Activated naive CD8-positive, alpha-beta T cell treated with anti-CD3 and anti-CD28 coated beads, Interleukin-2, amount 50 U/mL, for 24 hours (primary cell): ENCODE measurements at regions not wholly inside any gene's neighbourhood (a gene's known extent, or its start where the extent isn't known, plus 50 kb on each side); places are given as distances from the start of the nearest gene placed in this dataset.

Experiments used
- ATAC-seq: fragments of 150-1000 bp; cut with Tn5 transposase; one replicate; pipeline ENCODE4 v1.10.0; 2021
- DNase-seq: peaks from one replicate; pipeline ENCODE4 v3.0.0; 2021
- H3K27ac Mint-ChIP-seq: one replicate; pipeline ENCODE4 v1.8.0; 2021; ENCODE audit warnings: mild to moderate bottlenecking, mixed read lengths
- H3K27me3 Mint-ChIP-seq: one replicate; pipeline ENCODE4 v1.8.0; 2021; ENCODE audit warnings: mixed read lengths
- H3K36me3 Mint-ChIP-seq: one replicate; pipeline ENCODE4 v1.8.0; 2021; ENCODE audit warnings: low read depth, mixed read lengths
- H3K4me1 Mint-ChIP-seq: one replicate; pipeline ENCODE4 v1.8.0; 2021; ENCODE audit warnings: mixed read lengths
- H3K4me3 Mint-ChIP-seq: one replicate; pipeline ENCODE4 v1.8.0; 2021; ENCODE audit warnings: mild to moderate bottlenecking, moderate library complexity, mixed read lengths
- H3K9me3 Mint-ChIP-seq: one replicate; pipeline ENCODE4 v1.8.0; 2021; ENCODE audit warnings: mixed read lengths

DNA sequence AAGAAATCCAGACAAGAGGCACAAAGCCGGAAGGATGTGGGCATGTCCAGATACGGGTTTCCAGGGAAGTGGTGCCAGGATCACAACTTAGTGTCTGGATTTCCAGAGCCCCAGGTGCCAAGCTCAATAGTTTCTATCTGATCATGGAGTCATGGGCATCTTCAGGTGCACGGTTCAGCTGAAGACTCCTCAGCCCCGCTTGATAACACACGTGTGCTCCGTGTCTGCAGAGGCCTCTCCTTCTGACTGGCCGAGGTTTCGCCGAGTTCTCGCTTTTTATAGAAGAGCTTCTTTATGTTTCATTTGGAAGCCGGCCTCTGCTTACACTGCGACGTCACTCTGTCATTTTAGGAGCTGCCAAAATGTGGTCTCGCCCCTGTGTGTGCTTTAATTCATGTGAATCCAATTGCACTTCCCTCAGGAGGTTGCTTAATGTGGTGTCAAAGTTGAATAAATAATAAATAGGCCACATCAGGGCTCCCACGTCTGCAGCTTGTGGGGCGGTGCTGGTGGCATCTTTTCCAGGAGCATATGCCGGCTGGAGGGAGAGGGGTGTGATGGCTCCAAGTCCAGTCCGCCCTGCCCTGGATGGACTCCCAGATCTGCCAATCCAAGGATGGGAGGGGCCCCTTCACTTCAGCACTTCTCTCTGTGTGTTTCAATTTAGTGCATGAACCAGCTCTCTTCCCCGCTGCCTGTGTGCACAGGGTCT, 1410.8 kb downstream of the TBC1D22A start:
- no peaks in the 10 kb centered on the region for H3K4me1 Mint-ChIP-seq
- H3K27me3 Mint-ChIP-seq = peaks cover 12% of the 10 kb centered on the region
- H3K9me3 Mint-ChIP-seq = no peaks in the 10 kb centered on the region
- H3K27ac Mint-ChIP-seq = no peak overlapping the region
- no peak for DNase-seq
- no peak overlapping the region for H3K4me3 Mint-ChIP-seq
- H3K36me3 Mint-ChIP-seq = no peaks in the 10 kb centered on the region
- no peak for ATAC-seq

DNA sequence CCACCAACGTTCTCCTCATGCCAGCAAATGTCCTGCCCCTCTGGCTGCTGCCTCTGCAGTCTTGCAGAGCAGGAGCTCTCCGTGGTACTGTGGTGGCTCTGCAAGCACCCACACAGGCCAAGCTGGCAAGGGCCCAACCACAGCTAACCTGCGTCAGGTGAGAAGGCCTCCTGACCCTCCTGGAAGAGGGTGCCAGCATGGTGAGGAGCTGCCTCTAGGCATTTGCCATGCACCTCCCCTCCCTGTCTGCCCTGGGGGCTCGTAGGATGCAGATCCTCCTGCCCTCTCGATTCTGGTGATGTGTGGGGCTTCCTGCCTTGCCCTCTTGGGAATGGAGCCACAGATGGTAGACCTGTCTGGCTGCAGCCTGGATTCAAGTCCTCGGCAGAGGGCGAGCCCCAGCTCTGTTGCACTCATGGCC, 1408.8 kb downstream of the TBC1D22A start:
- peaks cover 12% of the 10 kb centered on the region for H3K27me3 Mint-ChIP-seq
- H3K4me1 Mint-ChIP-seq = no peaks in the 10 kb centered on the region
- DNase-seq (no peak), ATAC-seq (no peak)
- H3K4me3 Mint-ChIP-seq = no peak overlapping the region
- H3K36me3 Mint-ChIP-seq = no peaks in the 10 kb centered on the region
- no peak overlapping the region for H3K27ac Mint-ChIP-seq
- H3K9me3 Mint-ChIP-seq = no peaks in the 10 kb centered on the region

DNA sequence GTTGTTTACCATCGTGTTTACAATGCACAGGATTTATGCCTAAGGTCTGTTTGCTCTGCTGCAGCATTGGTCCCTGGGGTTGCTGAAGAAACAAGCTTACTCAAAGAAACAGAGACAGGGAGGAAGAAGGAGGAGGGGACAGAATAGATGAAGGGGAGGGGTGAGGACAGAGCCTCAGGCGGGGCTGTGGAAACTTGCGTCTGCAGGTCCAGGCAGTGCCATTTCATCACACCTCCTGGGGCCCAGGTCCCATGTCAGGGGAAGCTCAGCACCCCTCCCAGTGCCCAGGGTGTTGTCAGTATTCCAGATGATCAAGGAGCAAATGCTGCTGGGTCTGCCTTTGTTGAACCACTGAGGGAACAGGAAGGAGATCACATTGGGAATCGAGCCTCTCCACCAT, 1406.8 kb downstream of the TBC1D22A start:
- Mint-ChIP-seq H3K9me3 (no peaks in the 10 kb centered on the region), H3K27me3 (peaks cover 9% of the 10 kb centered on the region), H3K36me3 (no peaks in the 10 kb centered on the region), H3K4me3 (no peak overlapping the region), H3K27ac (no peak overlapping the region), H3K4me1 (no peaks in the 10 kb centered on the region)
- ATAC-seq (no peak), DNase-seq (no peak)

DNA sequence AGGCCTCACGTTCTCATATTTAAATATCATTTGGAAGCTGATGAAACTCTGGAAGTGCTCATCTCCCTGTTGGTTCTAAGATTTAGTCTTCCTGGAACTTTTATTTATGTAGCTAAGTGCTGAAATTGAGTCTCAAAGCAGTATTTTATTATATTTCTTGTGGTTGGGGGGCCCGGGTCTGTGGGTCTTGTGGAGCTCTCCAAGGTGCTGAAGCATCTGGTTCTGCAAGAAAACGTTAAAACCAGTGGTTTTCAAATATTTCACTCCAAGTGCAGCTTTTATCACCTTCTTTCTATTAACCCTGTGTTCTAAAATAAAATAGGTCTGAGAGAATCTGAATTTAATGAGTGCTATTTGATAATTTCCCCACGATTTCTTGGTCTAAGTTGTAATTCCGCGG, 1404.8 kb downstream of the TBC1D22A start:
- Mint-ChIP-seq H3K36me3 (no peaks in the 10 kb centered on the region), H3K27me3 (peaks cover 7% of the 10 kb centered on the region), H3K4me3 (no peak overlapping the region), H3K9me3 (no peaks in the 10 kb centered on the region), H3K4me1 (no peaks in the 10 kb centered on the region), H3K27ac (no peak overlapping the region)
- ATAC-seq (no peak), DNase-seq (no peak)

DNA sequence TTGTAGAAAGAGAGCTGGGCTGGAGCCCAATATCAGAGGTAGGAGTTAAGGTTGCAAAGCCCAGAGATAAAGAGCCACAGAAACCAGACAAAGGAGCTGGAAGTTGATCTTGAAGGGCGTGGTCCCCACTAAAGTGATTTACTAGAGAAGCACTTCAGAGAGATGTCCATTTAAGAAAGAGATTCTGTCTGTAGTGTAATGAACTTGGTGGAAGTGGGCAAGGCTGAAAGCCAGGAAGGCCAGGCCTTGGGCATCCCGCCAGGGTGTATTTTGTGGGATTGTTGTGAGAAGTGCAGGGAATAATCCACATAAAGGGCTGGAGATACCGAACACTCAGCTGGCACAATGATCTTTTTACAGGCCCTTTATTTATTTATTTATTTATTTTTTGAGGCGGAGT, 1398.8 kb downstream of the TBC1D22A start:
- Mint-ChIP-seq H3K27me3 (no peaks in the 10 kb centered on the region), H3K9me3 (no peaks in the 10 kb centered on the region), H3K27ac (no peak overlapping the region), H3K4me1 (no peaks in the 10 kb centered on the region), H3K36me3 (no peaks in the 10 kb centered on the region), H3K4me3 (no peak overlapping the region)
- no peak for ATAC-seq
- DNase-seq = no peak

DNA sequence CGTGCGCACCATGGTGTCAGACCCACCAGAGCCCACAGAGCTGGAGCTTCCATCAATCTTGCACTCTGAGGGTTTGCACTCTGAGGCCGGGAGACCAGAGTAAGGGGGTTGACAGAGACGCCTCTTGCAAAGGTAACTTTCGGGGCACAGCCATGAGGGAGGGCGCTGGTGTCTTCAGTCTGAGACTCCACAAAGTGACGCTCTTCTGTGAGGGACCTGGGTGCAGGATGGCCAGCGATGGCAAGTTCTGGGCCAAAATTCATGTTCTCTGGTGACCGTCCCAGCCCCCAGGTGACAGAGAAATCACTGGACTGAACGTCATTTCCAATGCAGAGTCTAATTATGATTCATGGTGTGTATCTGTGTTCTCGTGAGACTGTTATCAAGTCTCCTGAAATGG, 1395.2 kb downstream of the TBC1D22A start:
- H3K27ac Mint-ChIP-seq = no peak overlapping the region
- H3K36me3 Mint-ChIP-seq = no peaks in the 10 kb centered on the region
- no peaks in the 10 kb centered on the region for H3K9me3 Mint-ChIP-seq
- H3K27me3 Mint-ChIP-seq = no peaks in the 10 kb centered on the region
- H3K4me1 Mint-ChIP-seq = no peaks in the 10 kb centered on the region
- no peak overlapping the region for H3K4me3 Mint-ChIP-seq
- DNase-seq (no peak), ATAC-seq (no peak)

DNA sequence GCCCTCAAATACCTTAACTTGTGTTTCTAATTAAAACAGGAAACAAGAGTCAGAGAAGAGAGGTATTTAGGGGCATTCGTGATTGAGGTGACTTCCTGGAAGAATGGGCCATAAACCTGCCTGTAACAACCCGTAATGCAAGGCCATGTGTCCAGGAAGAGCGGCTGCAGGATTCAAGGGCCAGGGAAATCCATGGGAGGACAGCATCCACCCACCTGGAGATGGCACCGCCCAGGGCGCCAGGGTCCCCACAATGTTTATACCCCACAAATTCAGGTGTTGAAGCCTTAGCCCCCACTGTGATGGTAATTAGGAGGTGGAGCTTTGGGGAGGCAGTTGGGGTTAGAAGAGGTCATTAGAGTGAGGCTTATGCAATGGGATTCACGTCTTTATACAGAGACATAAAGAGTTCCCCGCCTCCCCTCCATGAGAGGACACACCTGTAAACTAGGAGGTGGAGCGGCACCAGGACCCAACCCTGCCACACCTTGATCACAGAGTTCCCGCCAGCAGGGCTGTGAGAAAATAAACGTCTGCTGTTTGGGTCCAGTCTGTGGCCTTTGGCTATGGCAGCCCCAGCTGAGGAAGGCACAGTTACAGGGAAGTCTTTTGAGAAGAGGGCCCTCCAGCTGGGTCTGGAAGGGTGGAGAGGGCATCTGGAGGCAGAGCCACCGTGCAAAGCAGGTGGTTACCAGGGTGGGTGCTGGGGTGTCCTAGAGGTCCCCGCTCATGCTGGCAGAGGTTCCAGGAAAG, 1394.3 kb downstream of the TBC1D22A start:
- ATAC-seq (no peak), DNase-seq (no peak)
- H3K36me3 Mint-ChIP-seq = no peaks in the 10 kb centered on the region
- H3K27ac Mint-ChIP-seq = no peak overlapping the region
- no peaks in the 10 kb centered on the region for H3K4me1 Mint-ChIP-seq
- H3K4me3 Mint-ChIP-seq = no peak overlapping the region
- H3K9me3 Mint-ChIP-seq = no peaks in the 10 kb centered on the region
- no peaks in the 10 kb centered on the region for H3K27me3 Mint-ChIP-seq

DNA sequence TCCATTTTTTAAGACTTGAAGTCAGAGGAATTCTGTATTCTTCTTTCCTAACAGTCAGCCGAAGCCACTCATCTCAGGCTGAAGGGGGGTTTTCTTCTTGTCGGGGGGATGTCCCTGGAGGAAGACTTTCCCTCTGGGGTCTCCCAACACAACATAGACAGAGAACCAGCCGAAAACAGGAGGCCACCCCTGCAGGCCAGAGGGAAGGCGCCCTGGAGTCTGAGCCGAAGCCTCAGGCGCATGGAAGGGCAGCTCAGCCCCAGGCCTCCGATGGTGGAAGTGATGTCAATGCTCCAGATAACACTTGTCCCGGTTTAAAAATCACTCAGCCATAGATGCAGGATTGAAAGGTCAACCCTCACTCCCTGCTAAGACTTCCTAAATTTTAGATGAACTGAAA, 1393.0 kb downstream of the TBC1D22A start:
- H3K4me1 Mint-ChIP-seq = no peaks in the 10 kb centered on the region
- H3K27ac Mint-ChIP-seq = no peak overlapping the region
- no peaks in the 10 kb centered on the region for H3K9me3 Mint-ChIP-seq
- ATAC-seq = no peak
- no peaks in the 10 kb centered on the region for H3K36me3 Mint-ChIP-seq
- DNase-seq = no peak
- no peaks in the 10 kb centered on the region for H3K27me3 Mint-ChIP-seq
- no peak overlapping the region for H3K4me3 Mint-ChIP-seq

DNA sequence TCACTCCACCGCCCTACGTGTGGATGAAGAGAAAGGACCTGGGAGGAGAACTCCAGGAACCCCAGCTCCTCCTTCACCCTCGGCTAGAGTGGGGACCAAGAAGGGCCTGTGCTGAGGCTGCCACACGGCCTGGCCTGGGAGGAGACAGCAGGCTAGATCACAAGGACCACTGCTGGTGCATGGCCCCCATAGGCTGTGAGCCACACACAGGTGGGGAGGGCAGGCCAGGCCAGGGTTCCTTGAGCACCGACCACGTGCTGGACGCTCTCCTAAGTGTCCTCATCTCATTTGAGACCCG, 1392.4 kb downstream of the TBC1D22A start:
- no peaks in the 10 kb centered on the region for H3K27me3 Mint-ChIP-seq
- DNase-seq (no peak), ATAC-seq (no peak)
- H3K27ac Mint-ChIP-seq = no peak overlapping the region
- H3K9me3 Mint-ChIP-seq = no peaks in the 10 kb centered on the region
- no peaks in the 10 kb centered on the region for H3K36me3 Mint-ChIP-seq
- no peak overlapping the region for H3K4me3 Mint-ChIP-seq
- no peaks in the 10 kb centered on the region for H3K4me1 Mint-ChIP-seq

DNA sequence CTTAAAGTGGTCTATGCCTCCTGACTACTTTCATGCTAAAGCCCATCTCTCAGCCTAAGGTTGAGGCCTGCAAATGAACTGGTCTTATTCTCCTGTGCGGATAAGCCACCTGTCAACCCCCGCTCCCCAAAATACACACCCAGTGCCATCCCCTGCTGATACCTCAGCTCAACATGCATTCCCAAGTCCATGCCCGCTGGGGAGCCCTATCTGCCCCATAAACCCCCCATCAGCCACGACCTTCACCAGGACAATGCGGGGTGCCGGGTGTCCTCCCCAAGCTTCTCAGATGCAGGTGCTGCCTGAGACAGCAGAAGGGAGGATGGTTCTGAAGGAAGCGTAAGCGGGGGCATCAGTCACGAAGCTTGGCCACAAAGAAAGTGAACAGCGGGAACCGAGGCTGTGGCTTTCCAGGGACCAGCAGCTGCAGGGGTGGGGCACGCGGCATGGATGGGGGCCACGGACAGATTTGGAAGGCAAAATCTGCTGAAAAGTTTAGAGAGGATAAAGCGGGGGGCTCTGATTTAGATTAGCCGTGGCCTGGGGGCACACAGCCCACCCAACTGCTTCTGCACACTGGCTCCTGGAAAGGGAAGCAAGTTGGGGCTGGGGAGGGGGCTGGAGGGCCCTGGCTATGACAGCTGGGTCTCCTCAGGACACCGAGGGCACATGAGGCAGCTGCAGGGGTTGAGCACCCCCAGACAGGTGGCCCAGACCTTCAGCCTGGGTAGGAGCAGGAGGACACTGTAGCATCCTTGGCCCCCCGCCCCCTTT, 1391.9 kb downstream of the TBC1D22A start:
- Mint-ChIP-seq H3K4me3 (no peak overlapping the region), H3K9me3 (no peaks in the 10 kb centered on the region), H3K36me3 (no peaks in the 10 kb centered on the region), H3K27ac (no peak overlapping the region), H3K27me3 (no peaks in the 10 kb centered on the region), H3K4me1 (no peaks in the 10 kb centered on the region)
- DNase-seq (no peak), ATAC-seq (no peak)

DNA sequence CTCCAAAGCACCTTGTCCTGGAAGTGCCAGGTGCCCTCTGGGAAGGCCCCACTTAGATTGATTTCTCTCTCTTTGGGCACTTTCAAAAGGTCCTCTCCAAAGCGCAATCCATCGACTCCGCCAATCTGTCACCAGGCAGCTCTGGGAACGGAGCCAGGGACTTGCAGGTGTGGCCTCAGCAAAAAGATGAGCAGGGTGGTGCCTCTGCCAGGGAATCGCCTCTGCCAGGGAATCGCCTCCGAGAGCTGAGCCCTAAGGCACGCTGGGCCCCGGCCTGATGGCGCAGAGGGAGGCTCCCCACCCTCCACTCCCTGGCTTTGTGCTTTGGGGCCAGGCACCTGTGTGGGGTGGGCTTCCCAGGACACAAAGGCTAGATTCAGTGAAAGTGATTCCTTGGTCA, 1391.3 kb downstream of the TBC1D22A start:
- H3K4me3 Mint-ChIP-seq = no peak overlapping the region
- H3K27me3 Mint-ChIP-seq = peaks cover 1% of the 10 kb centered on the region
- no peaks in the 10 kb centered on the region for H3K4me1 Mint-ChIP-seq
- no peak overlapping the region for H3K27ac Mint-ChIP-seq
- ATAC-seq (no peak), DNase-seq (no peak)
- no peaks in the 10 kb centered on the region for H3K9me3 Mint-ChIP-seq
- no peaks in the 10 kb centered on the region for H3K36me3 Mint-ChIP-seq

DNA sequence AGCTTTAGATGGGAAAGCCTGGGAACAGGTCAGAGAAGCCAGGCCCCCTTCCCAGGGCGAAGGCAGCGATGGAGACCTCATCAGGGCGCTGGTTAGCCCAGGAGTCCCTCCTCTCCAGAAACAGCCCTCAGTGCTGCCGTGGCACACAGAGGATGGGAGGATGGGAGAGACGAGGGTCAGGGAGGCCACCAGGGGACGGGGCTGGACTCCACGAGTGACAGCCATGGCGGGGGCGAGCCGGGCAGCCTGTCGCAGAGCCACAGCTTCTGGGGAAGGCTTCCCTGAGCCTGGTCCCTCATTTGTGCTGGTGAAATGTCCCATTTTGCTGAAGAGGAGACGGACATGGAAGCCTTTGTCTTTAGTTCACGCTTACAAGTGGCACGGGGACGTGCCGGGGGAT, 1390.5 kb downstream of the TBC1D22A start:
- H3K27ac Mint-ChIP-seq = no peak overlapping the region
- H3K36me3 Mint-ChIP-seq = no peaks in the 10 kb centered on the region
- ATAC-seq (no peak), DNase-seq (no peak)
- peaks cover 2% of the 10 kb centered on the region for H3K27me3 Mint-ChIP-seq
- no peaks in the 10 kb centered on the region for H3K4me1 Mint-ChIP-seq
- H3K4me3 Mint-ChIP-seq = no peak overlapping the region
- no peaks in the 10 kb centered on the region for H3K9me3 Mint-ChIP-seq

GRCh38 chr22:48152164-48152775, 1389.8 kb downstream of the TBC1D22A start:
- DNase-seq (no peak), ATAC-seq (no peak)
- H3K36me3 Mint-ChIP-seq = no peaks in the 10 kb centered on the region
- no peaks in the 10 kb centered on the region for H3K4me1 Mint-ChIP-seq
- H3K9me3 Mint-ChIP-seq = no peaks in the 10 kb centered on the region
- no peak overlapping the region for H3K4me3 Mint-ChIP-seq
- no peak overlapping the region for H3K27ac Mint-ChIP-seq
- H3K27me3 Mint-ChIP-seq = peaks cover 2% of the 10 kb centered on the region

DNA sequence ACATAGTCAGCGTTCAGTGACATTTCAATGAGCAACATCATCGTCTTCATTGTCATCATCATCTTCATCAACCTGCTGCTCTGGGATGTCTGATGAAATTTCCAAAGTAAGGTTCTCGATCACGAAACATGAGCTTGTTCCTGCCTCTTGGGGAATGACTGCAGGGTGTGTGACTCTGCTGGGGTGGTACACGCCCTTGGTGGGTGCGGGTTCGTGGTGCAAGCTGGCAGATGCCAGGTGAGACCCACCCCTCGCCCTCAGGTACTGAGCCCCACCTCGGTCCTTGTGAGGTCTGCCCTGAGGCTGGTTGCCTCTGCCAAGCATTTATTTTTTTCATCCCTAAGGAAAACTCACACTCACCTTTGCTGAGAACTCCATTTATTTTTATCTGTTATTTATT, 1389.2 kb downstream of the TBC1D22A start:
- peaks cover 2% of the 10 kb centered on the region for H3K27me3 Mint-ChIP-seq
- H3K9me3 Mint-ChIP-seq = no peaks in the 10 kb centered on the region
- no peak overlapping the region for H3K27ac Mint-ChIP-seq
- ATAC-seq = no peak
- H3K4me1 Mint-ChIP-seq = no peaks in the 10 kb centered on the region
- H3K4me3 Mint-ChIP-seq = no peak overlapping the region
- H3K36me3 Mint-ChIP-seq = no peaks in the 10 kb centered on the region
- DNase-seq = no peak

DNA sequence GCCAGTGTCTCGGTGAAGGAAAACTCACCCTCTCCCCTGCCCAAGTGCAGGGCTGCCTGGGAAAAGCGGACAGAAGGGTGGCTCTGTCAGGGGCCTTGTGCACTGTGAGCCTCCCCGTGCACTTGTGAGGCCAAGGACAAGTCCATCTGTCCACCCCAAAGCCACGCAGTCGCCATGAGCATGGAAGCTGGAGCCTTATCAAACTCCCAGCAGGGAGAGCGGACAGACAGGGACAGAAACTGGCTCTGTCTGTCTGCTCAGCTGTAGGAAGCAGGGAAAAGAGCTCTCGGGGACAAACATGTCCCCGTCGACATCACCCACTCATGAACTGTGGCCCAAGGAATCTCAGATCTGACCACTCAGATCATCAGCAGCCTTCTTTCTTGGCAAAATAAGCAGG, 1385.4 kb downstream of the TBC1D22A start:
- H3K27me3 Mint-ChIP-seq = peaks cover 14% of the 10 kb centered on the region
- no peaks in the 10 kb centered on the region for H3K4me1 Mint-ChIP-seq
- H3K9me3 Mint-ChIP-seq = no peaks in the 10 kb centered on the region
- no peak for DNase-seq
- H3K36me3 Mint-ChIP-seq = no peaks in the 10 kb centered on the region
- no peak overlapping the region for H3K27ac Mint-ChIP-seq
- no peak overlapping the region for H3K4me3 Mint-ChIP-seq
- no peak for ATAC-seq
